Endothelial cell of umbilical vein (primary cell): ENCODE measurements at regions not wholly inside any gene's neighbourhood (a gene's known extent, or its start where the extent isn't known, plus 50 kb on each side); places are given as distances from the start of the nearest gene placed in this dataset.

Experiments used
- BruUV-seq: library from RNA; stranded (reverse); fragments of 400-500 nt; replicated peaks from 2 replicates; lab custom pipeline; 2021; lab: Mats Ljungman, UMichigan
- CTCF ChIA-PET: fragments of 300-600, 350-600 bp; sonication (Branson Sonifier 250); formaldehyde crosslinking; loops from one replicate; lab custom pipeline; 2021; ENCODE audit warnings: antibody characterized with exemption, inconsistent platforms; lab: Charles Lee
- POLR2A ChIA-PET: fragments of 300-600, 350-600 bp; sonication (Branson Sonifier 250); formaldehyde crosslinking; loops from one replicate; lab custom pipeline; 2021; ENCODE audit warnings: antibody characterized with exemption, inconsistent platforms; lab: Charles Lee
- DNase-seq: peaks from one replicate; pipeline ENCODE4 v3.0.0-alpha.2; 2011; ENCODE audit warnings: low read depth, low spot score
- FAIRE-seq: peaks from 2 replicates; lab custom pipeline; 2011; peaks lifted over from hg19 to GRCh38; lab: Jason Lieb, UNC
- H2AFZ ChIP-seq: 2 replicates; pipeline ENCODE4 v1.6.0; 2012; ENCODE audit warnings: low read depth, low read length, control low read depth, inconsistent platforms
- H3K27ac ChIP-seq: 2 replicates; pipeline ENCODE4 v1.5.1; 2011; ENCODE audit warnings: low read depth, mild to moderate bottlenecking, control low read depth, low read length, moderate library complexity; ENCODE audit not compliant: insufficient read depth
- H3K27me3 ChIP-seq, 2 experiments: 2 replicates each; pipeline versions ENCODE4 v1.6.0 to v1.6.1; 2011; ENCODE audit warnings: low read length in 2 of 2, mixed read lengths in 1 of 2; ENCODE audit not compliant: control insufficient read depth in 2 of 2, insufficient read depth in 2 of 2
- H3K36me3 ChIP-seq, 2 experiments: 2 replicates in 1 of 2; 3 replicates in 1 of 2; pipeline ENCODE4 v1.5.1; 2011; ENCODE audit warnings: low read length in 2 of 2, mild to moderate bottlenecking in 1 of 2, moderate library complexity in 1 of 2; ENCODE audit not compliant: control insufficient read depth in 2 of 2, insufficient read depth in 2 of 2; ENCODE audit errors: extremely low read depth in 1 of 2
- H3K4me1 ChIP-seq: 3 replicates; pipeline ENCODE4 v1.5.1; 2011; ENCODE audit warnings: mild to moderate bottlenecking, low read length; ENCODE audit not compliant: control insufficient read depth, insufficient read depth; ENCODE audit errors: extremely low read depth
- H3K4me2 ChIP-seq: 2 replicates; pipeline ENCODE4 v1.6.1; 2011; ENCODE audit warnings: low read length, control low read depth, mixed read lengths; ENCODE audit not compliant: insufficient read depth
- H3K4me3 ChIP-seq, 3 experiments: fragments of 200-600 bp in 1 of 3; sonication (generic), shearing (Covaris generic) in 1 of 3; replicated peaks in 1 of 3; 2 replicates each; pipeline ENCODE4 v1.5.1; 2011 to 2016; ENCODE audit warnings: control low read depth in 3 of 3, low read length in 3 of 3, mild to moderate bottlenecking in 2 of 3, inconsistent platforms in 1 of 3, low read depth in 1 of 3, moderate library complexity in 1 of 3; ENCODE audit not compliant: insufficient read depth in 1 of 3
- H3K79me2 ChIP-seq: 2 replicates; pipeline ENCODE4 v1.6.0; 2012; ENCODE audit warnings: low read length, inconsistent platforms; ENCODE audit not compliant: control insufficient read depth, insufficient read depth
- H3K9ac ChIP-seq: replicated peaks from 2 replicates; pipeline ENCODE3; 2011; ENCODE audit warnings: low read length, control low read depth; ENCODE audit not compliant: insufficient read depth; ENCODE audit errors: extremely low read depth
- H3K9me1 ChIP-seq: replicated peaks from 3 replicates; pipeline ENCODE4 v1.6.0; 2011; ENCODE audit warnings: mild to moderate bottlenecking, low read length; ENCODE audit not compliant: control insufficient read depth, insufficient read depth; ENCODE audit errors: extremely low read depth
- H3K9me3 ChIP-seq: replicated peaks from 2 replicates; pipeline ENCODE4 v1.5.1; 2012; ENCODE audit warnings: low read length, inconsistent platforms; ENCODE audit not compliant: control insufficient read depth, insufficient read depth
- H4K20me1 ChIP-seq: replicated peaks from 2 replicates; pipeline ENCODE3; 2011; ENCODE audit warnings: mild to moderate bottlenecking, low read length; ENCODE audit not compliant: control insufficient read depth, insufficient read depth; ENCODE audit errors: extremely low read depth
- EZH2 ChIP-seq: IDR thresholded peaks from 2 replicates; pipeline ENCODE4 v1.6.1; 2012; ENCODE audit warnings: borderline replicate concordance, low read depth, mild to moderate bottlenecking, moderate library complexity, low read length, inconsistent platforms; ENCODE audit not compliant: severe bottlenecking
- FOS ChIP-seq: IDR thresholded peaks from 2 replicates; pipeline ENCODE4 v1.6.1; 2011; ENCODE audit warnings: mild to moderate bottlenecking, low read length, moderate library complexity, borderline replicate concordance; ENCODE audit not compliant: insufficient read depth
- GATA2 ChIP-seq: IDR thresholded peaks from 2 replicates; pipeline ENCODE4 v1.7.0; 2011; ENCODE audit warnings: low read depth, mild to moderate bottlenecking, moderate library complexity, mixed read lengths, low read length; ENCODE audit not compliant: insufficient read length, insufficient read depth
- JUN ChIP-seq: IDR thresholded peaks from 2 replicates; pipeline ENCODE4 v1.6.1; 2011; ENCODE audit warnings: borderline replicate concordance, low read depth; ENCODE audit not compliant: insufficient read length, insufficient read depth
- MYC ChIP-seq: IDR thresholded peaks from one replicate; pipeline ENCODE4 v1.6.1; 2011; ENCODE audit warnings: mild to moderate bottlenecking, low read depth, low read length
- POLR2A ChIP-seq: IDR thresholded peaks from 2 replicates; pipeline ENCODE4 v1.6.1; 2012; ENCODE audit warnings: low read depth, mild to moderate bottlenecking, control low read depth, low read length
- POLR2AphosphoS5 ChIP-seq: IDR thresholded peaks from 2 replicates; pipeline ENCODE4 v1.6.1; 2012; ENCODE audit warnings: low read depth, mild to moderate bottlenecking, control low read depth, low read length, moderate library complexity; ENCODE audit not compliant: insufficient read depth
- dilution Hi-C: fragments of 300-500 bp; cut with MboI; formaldehyde crosslinking; loops from one replicate; pipeline ENCODE4 v1.15.0; 2019; ENCODE audit warnings: low sequenced_read_pairs; ENCODE audit not compliant: extremely low pct_ligation_motif_present
- intact Hi-C: fragments of 100-400 bp; cut with micrococcal nuclease; formaldehyde crosslinking; loops from one replicate; pipeline ENCODE4 v1.10.0; 2022
- TF ChIP-seq, protein P1 (sequence below): IDR thresholded peaks from 2 replicates; pipeline ENCODE4 v1.6.1; 2011; ENCODE audit not compliant: insufficient read depth, insufficient read length
- TF ChIP-seq, protein P2 (sequence below), 2 donors: IDR thresholded peaks; 1 replicate in 1 of 2; 2 replicates in 1 of 2; pipeline ENCODE4 v1.5.1; 2011; ENCODE audit warnings: low read length in 2 of 2, mild to moderate bottlenecking in 2 of 2, moderate library complexity in 2 of 2, control low read depth in 1 of 2, inconsistent platforms in 1 of 2, low read depth in 1 of 2; ENCODE audit not compliant: insufficient read depth in 1 of 2; ENCODE audit errors: extremely low read depth in 1 of 2

DNA sequence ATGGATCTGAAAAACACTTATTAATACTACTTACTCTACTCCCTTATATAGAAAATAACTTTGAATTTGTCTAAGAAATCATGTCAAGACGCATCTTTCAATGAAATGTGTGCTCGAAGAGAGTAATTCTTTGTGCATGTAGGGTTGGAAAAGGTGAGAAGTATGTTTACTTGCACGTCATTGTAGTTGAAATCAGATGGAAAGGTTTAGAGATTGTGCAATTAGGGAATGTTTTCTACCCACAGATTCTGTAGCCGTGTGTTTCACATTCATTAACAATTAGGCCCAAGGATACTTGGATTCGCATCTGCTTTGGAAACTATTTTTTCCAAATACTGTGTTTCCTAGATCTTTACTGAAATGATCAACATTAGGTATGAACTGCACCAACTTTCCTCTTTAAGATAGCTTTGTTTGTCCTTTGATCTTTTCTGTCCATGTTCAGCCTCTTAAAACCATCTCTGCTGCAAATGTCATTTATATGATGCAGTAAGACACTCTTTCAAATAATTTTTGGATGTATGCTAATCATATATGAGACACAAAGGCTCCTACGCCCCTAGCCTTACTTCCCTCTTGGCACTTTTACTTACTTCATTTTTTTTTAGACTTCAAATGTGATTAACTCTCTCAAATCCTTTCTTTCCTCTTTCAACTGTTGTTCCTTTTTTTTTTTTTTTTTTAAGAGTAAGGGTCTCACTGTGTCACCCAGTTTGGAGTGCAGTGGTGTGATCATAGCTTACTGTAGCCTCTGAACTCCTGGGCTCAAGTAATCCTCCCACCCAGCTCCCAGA, 58.0 kb upstream of the PSMA6 start:
- CTCF ChIA-PET, result interaction anchor here (0.9 to 1.5 kb wide), 3 partner anchors 14 to 34 kb away, joined by 3 to 12 read pairs (median 4); no protein-coding TSS in a partner anchor
- no peak overlapping the region for H3K27ac ChIP-seq

More for the DNA sequence above, 58.0 kb upstream of the PSMA6 start:
- no TSS peak for BruUV-seq
- Histone ChIP-seq H3K4me2 (no peak overlapping the region), H2AFZ (no peak overlapping the region), H3K9me3 (no peaks in the 10 kb centered on the region), H3K9ac (no peak overlapping the region), H3K27me3 (no peaks in the 10 kb centered on the region), H3K79me2 (no peaks in the 10 kb centered on the region), H3K36me3 (no peaks in the 10 kb centered on the region), H4K20me1 (no peaks in the 10 kb centered on the region), H3K4me3 (no peak overlapping the region), H3K4me1 (no peaks in the 10 kb centered on the region), H3K9me1 (no peaks in the 10 kb centered on the region)
- DNase-seq, result no peak
- intact Hi-C loops, result no loop called here
- no peak for FAIRE-seq
- POLR2A ChIA-PET, result interaction anchor here (0.7 kb wide), 1 partner anchor 76 kb away, joined by 4 read pairs; no protein-coding TSS in a partner anchor
- TF ChIP-seq, protein P1, sequence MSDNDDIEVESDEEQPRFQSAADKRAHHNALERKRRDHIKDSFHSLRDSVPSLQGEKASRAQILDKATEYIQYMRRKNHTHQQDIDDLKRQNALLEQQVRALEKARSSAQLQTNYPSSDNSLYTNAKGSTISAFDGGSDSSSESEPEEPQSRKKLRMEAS, result no peak
- TF ChIP-seq, protein P2, sequence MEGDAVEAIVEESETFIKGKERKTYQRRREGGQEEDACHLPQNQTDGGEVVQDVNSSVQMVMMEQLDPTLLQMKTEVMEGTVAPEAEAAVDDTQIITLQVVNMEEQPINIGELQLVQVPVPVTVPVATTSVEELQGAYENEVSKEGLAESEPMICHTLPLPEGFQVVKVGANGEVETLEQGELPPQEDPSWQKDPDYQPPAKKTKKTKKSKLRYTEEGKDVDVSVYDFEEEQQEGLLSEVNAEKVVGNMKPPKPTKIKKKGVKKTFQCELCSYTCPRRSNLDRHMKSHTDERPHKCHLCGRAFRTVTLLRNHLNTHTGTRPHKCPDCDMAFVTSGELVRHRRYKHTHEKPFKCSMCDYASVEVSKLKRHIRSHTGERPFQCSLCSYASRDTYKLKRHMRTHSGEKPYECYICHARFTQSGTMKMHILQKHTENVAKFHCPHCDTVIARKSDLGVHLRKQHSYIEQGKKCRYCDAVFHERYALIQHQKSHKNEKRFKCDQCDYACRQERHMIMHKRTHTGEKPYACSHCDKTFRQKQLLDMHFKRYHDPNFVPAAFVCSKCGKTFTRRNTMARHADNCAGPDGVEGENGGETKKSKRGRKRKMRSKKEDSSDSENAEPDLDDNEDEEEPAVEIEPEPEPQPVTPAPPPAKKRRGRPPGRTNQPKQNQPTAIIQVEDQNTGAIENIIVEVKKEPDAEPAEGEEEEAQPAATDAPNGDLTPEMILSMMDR (IDR thresholded peaks at IDR 0.05; ENCODE audit: extremely low read depth in 1 of 2, insufficient read depth in 1 of 2, low read depth in 1 of 2, low read length in 2 of 2), result no peak
- no peak for TF ChIP-seq MYC
- TF ChIP-seq JUN, result no peak
- TF ChIP-seq FOS, result no peak
- TF ChIP-seq POLR2AphosphoS5, result no peak
- no peak for TF ChIP-seq POLR2A
- TF ChIP-seq EZH2, result no peak
- TF ChIP-seq GATA2, result no peak
- dilution Hi-C loops, result no loop called here
